H9 (cell line): ENCODE measurements at regions not wholly inside any gene's neighbourhood (a gene's known extent, or its start where the extent isn't known, plus 50 kb on each side); places are given as distances from the start of the nearest gene placed in this dataset.

Source experiments
- DNase-seq: peaks from one replicate; pipeline ENCODE4 v3.0.0-alpha.2; 2017
- H2AFZ ChIP-seq: one replicate; pipeline ENCODE4 v1.6.1; 2013; ENCODE audit warnings: mild to moderate bottlenecking, low read length, control low read depth, moderate library complexity
- H2AK5ac ChIP-seq: 2 replicates; pipeline ENCODE4 v1.6.1; 2013; ENCODE audit warnings: low read length, control low read depth, mixed read lengths; ENCODE audit not compliant: insufficient read length
- H2BK120ac ChIP-seq: one replicate; pipeline ENCODE4 v1.6.1; 2013; ENCODE audit warnings: low read depth, mild to moderate bottlenecking, low read length, control low read depth, inconsistent platforms; ENCODE audit not compliant: poor library complexity, severe bottlenecking
- H2BK12ac ChIP-seq: 2 replicates; pipeline ENCODE4 v1.6.1; 2013; ENCODE audit warnings: low read length, control low read depth, mixed read lengths, low read depth; ENCODE audit not compliant: insufficient read length
- H2BK15ac ChIP-seq: 2 replicates; pipeline ENCODE4 v1.6.1; 2013; ENCODE audit warnings: low read depth, low read length, control low read depth
- H2BK20ac ChIP-seq: one replicate; pipeline ENCODE4 v1.6.1; 2013; ENCODE audit warnings: low read depth, mild to moderate bottlenecking, low read length, control low read depth, inconsistent platforms; ENCODE audit not compliant: poor library complexity, severe bottlenecking
- H2BK5ac ChIP-seq: 2 replicates; pipeline ENCODE4 v1.6.1; 2013; ENCODE audit warnings: low read length, control low read depth, mixed read lengths; ENCODE audit not compliant: insufficient read length
- H3K14ac ChIP-seq: 2 replicates; pipeline ENCODE4 v1.6.1; 2013; ENCODE audit warnings: low read length, control low read depth; ENCODE audit not compliant: insufficient read depth
- H3K18ac ChIP-seq: 2 replicates; pipeline ENCODE4 v1.6.1; 2013; ENCODE audit warnings: low read depth, mild to moderate bottlenecking, mixed read lengths, low read length, control low read depth; ENCODE audit not compliant: insufficient read length
- H3K23ac ChIP-seq: 2 replicates; pipeline ENCODE4 v1.6.1; 2013; ENCODE audit warnings: low read length, control low read depth, mixed read lengths, low read depth; ENCODE audit not compliant: insufficient read length
- H3K23me2 ChIP-seq: 2 replicates; pipeline ENCODE4 v1.6.1; 2013; ENCODE audit warnings: low read depth, mild to moderate bottlenecking, mixed read lengths, low read length, control low read depth; ENCODE audit not compliant: insufficient read length, poor library complexity, severe bottlenecking
- H3K27ac ChIP-seq: 2 replicates; pipeline ENCODE4 v1.5.1; 2013; ENCODE audit warnings: low read length, control low read depth, mixed read lengths, low read depth; ENCODE audit not compliant: insufficient read length
- H3K27me3 ChIP-seq: 2 replicates; pipeline ENCODE4 v1.6.1; 2013; ENCODE audit warnings: low read length, control low read depth, inconsistent platforms; ENCODE audit not compliant: insufficient read depth
- H3K4ac ChIP-seq: 2 replicates; pipeline ENCODE4 v1.6.1; 2013; ENCODE audit warnings: low read depth, mild to moderate bottlenecking, control low read depth, inconsistent platforms, low read length, moderate library complexity
- H3K4me1 ChIP-seq: 2 replicates; pipeline ENCODE4 v1.6.1; 2013; ENCODE audit warnings: low read length, control low read depth, inconsistent platforms; ENCODE audit not compliant: insufficient read depth
- H3K4me2 ChIP-seq: 2 replicates; pipeline ENCODE4 v1.6.1; 2013; ENCODE audit warnings: low read length, control low read depth, mixed read lengths; ENCODE audit not compliant: insufficient read length, insufficient read depth
- H3K56ac ChIP-seq: 2 replicates; pipeline ENCODE4 v1.6.1; 2013; ENCODE audit warnings: low read depth, mild to moderate bottlenecking, mixed read lengths, low read length, control low read depth; ENCODE audit not compliant: insufficient read length
- H3K79me1 ChIP-seq: 2 replicates; pipeline ENCODE4 v1.6.1; 2013; ENCODE audit warnings: low read depth, mild to moderate bottlenecking, moderate library complexity, low read length, control low read depth, inconsistent platforms; ENCODE audit not compliant: insufficient read depth, poor library complexity, severe bottlenecking
- H3K79me2 ChIP-seq: 2 replicates; pipeline ENCODE4 v1.6.1; 2013; ENCODE audit warnings: low read length, control low read depth, inconsistent platforms; ENCODE audit not compliant: insufficient read depth
- H3K9ac ChIP-seq: 2 replicates; pipeline ENCODE4 v1.6.1; 2013; ENCODE audit warnings: low read length, control low read depth, mixed read lengths; ENCODE audit not compliant: insufficient read length; ENCODE audit errors: extremely low read depth
- H3K9me3 ChIP-seq: one replicate; pipeline ENCODE4 v1.6.1; 2013; ENCODE audit warnings: low read depth, low read length, inconsistent platforms; ENCODE audit not compliant: control insufficient read depth
- H3T11ph ChIP-seq: one replicate; pipeline ENCODE4 v1.6.1; 2013; ENCODE audit warnings: mild to moderate bottlenecking, low read length, control low read depth, inconsistent platforms
- H4K20me1 ChIP-seq: one replicate; pipeline ENCODE4 v1.6.1; 2013; ENCODE audit not compliant: control insufficient read depth, insufficient read length, insufficient read depth
- H4K5ac ChIP-seq: 2 replicates; pipeline ENCODE4 v1.6.1; 2013; ENCODE audit warnings: low read depth, mild to moderate bottlenecking, mixed read lengths, low read length, control low read depth; ENCODE audit not compliant: insufficient read length
- H4K8ac ChIP-seq: replicated peaks from 2 replicates; pipeline ENCODE4 v1.6.1; 2013; ENCODE audit warnings: low read length, control low read depth, mixed read lengths, low read depth; ENCODE audit not compliant: insufficient read length
- H4K91ac ChIP-seq: 2 replicates; pipeline ENCODE4 v1.6.1; 2013; ENCODE audit warnings: low read depth, mild to moderate bottlenecking, moderate library complexity, mixed read lengths, low read length, control low read depth; ENCODE audit not compliant: insufficient read length
- H3K27ac Mint-ChIP-seq, 3 experiments: 2 replicates in 2 of 3; 3 replicates in 1 of 3; pipeline ENCODE4 v1.8.0; 2020 to 2021; ENCODE audit warnings: mixed read lengths in 3 of 3, mild to moderate bottlenecking in 1 of 3, moderate library complexity in 1 of 3
- H3K27me3 Mint-ChIP-seq: 2 replicates; pipeline ENCODE4 v1.8.0; 2021; ENCODE audit warnings: low read depth, mild to moderate bottlenecking, moderate library complexity, mixed read lengths
- H3K36me3 Mint-ChIP-seq, 3 experiments: 2 replicates in 2 of 3; 3 replicates in 1 of 3; pipeline ENCODE4 v1.8.0; 2020 to 2021; ENCODE audit warnings: low read depth in 3 of 3, mixed read lengths in 3 of 3; ENCODE audit not compliant: insufficient read depth in 1 of 3
- H3K4me1 Mint-ChIP-seq, 2 experiments: 2 replicates each; pipeline ENCODE4 v1.8.0; 2020; ENCODE audit warnings: mixed read lengths in 2 of 2
- H3K4me3 Mint-ChIP-seq, 2 experiments: 2 replicates in 1 of 2; 3 replicates in 1 of 2; pipeline ENCODE4 v1.8.0; 2020 to 2021; ENCODE audit warnings: mild to moderate bottlenecking in 2 of 2, mixed read lengths in 2 of 2, moderate library complexity in 1 of 2
- H3K9me3 Mint-ChIP-seq, 2 experiments: 2 replicates in 1 of 2; 3 replicates in 1 of 2; pipeline ENCODE4 v1.8.0; 2020; ENCODE audit warnings: mild to moderate bottlenecking in 2 of 2, mixed read lengths in 2 of 2, moderate library complexity in 1 of 2
- WGBS: extraction: QIAGEN DNeasy Blood & Tissue Kit; methylation state at CpG from one replicate; pipeline ENCODE4 v1.1.7; 2013; ENCODE audit warnings: missing lambda C conversion rate, low lambda C conversion rate, mixed read lengths; ENCODE audit not compliant: insufficient read length; ENCODE audit errors: extremely low coverage; 5-methylcytosine and 5-hydroxymethylcytosine counted together
- TF ChIP-seq, protein P1 (sequence below): fragments of 200-600 bp; sonication (generic); conservative IDR thresholded peaks from 3 replicates; pipeline ENCODE4 v1.8.0; 2021; ENCODE audit warnings: antibody characterized with exemption, mild to moderate bottlenecking

DNA sequence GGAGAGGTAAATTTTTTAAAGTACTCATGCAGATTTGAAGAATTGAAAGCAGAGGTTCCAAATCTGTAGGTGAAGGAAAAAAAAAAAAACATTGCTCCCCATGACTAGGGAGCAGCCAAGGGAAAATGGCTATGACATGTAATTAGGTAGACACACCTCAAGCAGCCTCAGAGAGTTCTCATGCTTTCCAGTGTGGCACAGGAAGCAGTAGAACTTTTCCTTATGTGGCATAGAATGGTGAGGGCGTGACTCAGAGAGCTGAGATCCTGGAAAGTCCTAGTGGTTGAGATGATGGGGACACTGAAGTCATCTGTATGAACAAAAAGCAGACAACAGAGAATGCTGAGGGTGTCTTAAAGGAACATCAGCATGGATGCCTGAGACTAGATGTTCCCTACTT lies 148.6 kb upstream of the NWD2 start:
- Histone ChIP-seq H4K8ac (no peak overlapping the region), H3K56ac (no peak overlapping the region), H3K4me2 (no peak overlapping the region), H3K27ac (no peak overlapping the region), H3K23me2 (no peaks in the 10 kb centered on the region), H2AK5ac (no peak overlapping the region), H3K9me3 (no peaks in the 10 kb centered on the region), H2AFZ (no peak overlapping the region), H3T11ph (no peak overlapping the region), H4K5ac (no peak overlapping the region), H3K79me2 (no peaks in the 10 kb centered on the region), H3K4ac (no peak overlapping the region), H3K27me3 (no peaks in the 10 kb centered on the region), H3K4me1 (no peaks in the 10 kb centered on the region), H2BK5ac (no peak overlapping the region), H2BK15ac (no peak overlapping the region), H2BK20ac (no peak overlapping the region), H4K20me1 (no peaks in the 10 kb centered on the region), H2BK12ac (no peak overlapping the region), H3K79me1 (no peaks in the 10 kb centered on the region), H3K18ac (no peak overlapping the region), H2BK120ac (no peak overlapping the region), H3K14ac (no peak overlapping the region), H4K91ac (no peak overlapping the region), H3K9ac (no peak overlapping the region), H3K23ac (no peak overlapping the region)
- Mint-ChIP-seq H3K27me3 (no peaks in the 10 kb centered on the region), H3K4me1 (no peaks in the 10 kb centered on the region), H3K9me3 (no peaks in the 10 kb centered on the region; a peak in 1 of 5 replicates), H3K36me3 (no peaks in the 10 kb centered on the region), H3K4me3 (no peak overlapping the region), H3K27ac (peak overlapping the region in 1 of 3 experiments; percentile 62; a peak in 2 of 7 replicates)
- DNase-seq: no peak
- TF ChIP-seq, protein P1, sequence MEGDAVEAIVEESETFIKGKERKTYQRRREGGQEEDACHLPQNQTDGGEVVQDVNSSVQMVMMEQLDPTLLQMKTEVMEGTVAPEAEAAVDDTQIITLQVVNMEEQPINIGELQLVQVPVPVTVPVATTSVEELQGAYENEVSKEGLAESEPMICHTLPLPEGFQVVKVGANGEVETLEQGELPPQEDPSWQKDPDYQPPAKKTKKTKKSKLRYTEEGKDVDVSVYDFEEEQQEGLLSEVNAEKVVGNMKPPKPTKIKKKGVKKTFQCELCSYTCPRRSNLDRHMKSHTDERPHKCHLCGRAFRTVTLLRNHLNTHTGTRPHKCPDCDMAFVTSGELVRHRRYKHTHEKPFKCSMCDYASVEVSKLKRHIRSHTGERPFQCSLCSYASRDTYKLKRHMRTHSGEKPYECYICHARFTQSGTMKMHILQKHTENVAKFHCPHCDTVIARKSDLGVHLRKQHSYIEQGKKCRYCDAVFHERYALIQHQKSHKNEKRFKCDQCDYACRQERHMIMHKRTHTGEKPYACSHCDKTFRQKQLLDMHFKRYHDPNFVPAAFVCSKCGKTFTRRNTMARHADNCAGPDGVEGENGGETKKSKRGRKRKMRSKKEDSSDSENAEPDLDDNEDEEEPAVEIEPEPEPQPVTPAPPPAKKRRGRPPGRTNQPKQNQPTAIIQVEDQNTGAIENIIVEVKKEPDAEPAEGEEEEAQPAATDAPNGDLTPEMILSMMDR: no peak
- WGBS: no CpG with 5 or more reads among the region's 1 CpG
